ENCODE measurements at regions not wholly inside any gene's neighbourhood (a gene's known extent, or its start where the extent isn't known, plus 50 kb on each side); places are given as distances from the start of the nearest gene placed in this dataset. TPM values are rescaled to one million over a fixed set of nuclear protein-coding genes. Genes with fewer than 3 reads are reported as not detected.
"Not testable (repeated sequence)": the region's sequence is repeated elsewhere in the genome, so short reads cannot be mapped to it uniquely, and the experiment has no call there.

- not testable (repeated sequence) for H3K9ac ChIP-seq (ENCODE audit: low read length); H3K36me3 ChIP-seq (ENCODE audit: control insufficient read depth in 1 of 2, insufficient read depth in 2 of 2, low read depth in 1 of 2, low read length in 2 of 2); H3K4me1 ChIP-seq (ENCODE audit: control insufficient read depth, insufficient read depth, low read depth, low read length); H3K23ac ChIP-seq (ENCODE audit: low read length in 2 of 2); H4K8ac ChIP-seq (ENCODE audit: low read length); H3K4me2 ChIP-seq (ENCODE audit: low read length, poor library complexity, severe bottlenecking); H3K9me3 ChIP-seq (ENCODE audit: control insufficient read depth, low read length); DNase-seq; H3K79me1 ChIP-seq (replicated peaks; ENCODE audit: low read length, poor library complexity, severe bottlenecking); H3K4ac ChIP-seq (ENCODE audit: low read depth in 1 of 2, low read length in 2 of 2); H2AFZ ChIP-seq (ENCODE audit: low read depth, low read length); H4K91ac ChIP-seq (ENCODE audit: low read length); H2BK120ac ChIP-seq (ENCODE audit: low read depth, low read length); H3K18ac ChIP-seq (ENCODE audit: low read depth in 1 of 2, low read length in 2 of 2); H2BK15ac ChIP-seq (ENCODE audit: low read depth, poor library complexity, severe bottlenecking); H2BK5ac ChIP-seq (ENCODE audit: low read depth, low read length, poor library complexity, severe bottlenecking); H2AK5ac ChIP-seq (ENCODE audit: low read length, severe bottlenecking); H3K27ac ChIP-seq (ENCODE audit: low read length, poor library complexity, severe bottlenecking); H3K14ac ChIP-seq (ENCODE audit: low read length in 2 of 2); H2BK12ac ChIP-seq (ENCODE audit: low read length in 2 of 2); H3K4me3 ChIP-seq (ENCODE audit: insufficient read depth in 1 of 2, low read depth in 1 of 2, low read length in 2 of 2); H3K27me3 ChIP-seq (ENCODE audit: control insufficient read depth in 1 of 2, insufficient read depth in 1 of 2, low read length in 2 of 2)
- WGBS, result 49% methylated on average over 4 of the region's 4 CpGs
These were observed 4146.5 kb upstream of the TPTE start for GRCh38 chr21:6374926-6375325.

GRCh38 chr21:6375776-6376175, 4145.6 kb upstream of the TPTE start:
- not testable (repeated sequence) for H3K4me2 ChIP-seq (ENCODE audit: low read length, poor library complexity, severe bottlenecking); H2BK12ac ChIP-seq (ENCODE audit: low read length in 2 of 2); H2BK5ac ChIP-seq (ENCODE audit: low read depth, low read length, poor library complexity, severe bottlenecking); DNase-seq; H3K27ac ChIP-seq (ENCODE audit: low read length, poor library complexity, severe bottlenecking); H3K4ac ChIP-seq (ENCODE audit: low read depth in 1 of 2, low read length in 2 of 2); H3K4me3 ChIP-seq (ENCODE audit: insufficient read depth in 1 of 2, low read depth in 1 of 2, low read length in 2 of 2); H3K79me1 ChIP-seq (replicated peaks; ENCODE audit: low read length, poor library complexity, severe bottlenecking); H4K8ac ChIP-seq (ENCODE audit: low read length); H2AFZ ChIP-seq (ENCODE audit: low read depth, low read length); H4K91ac ChIP-seq (ENCODE audit: low read length); H3K4me1 ChIP-seq (ENCODE audit: control insufficient read depth, insufficient read depth, low read depth, low read length); H3K27me3 ChIP-seq (ENCODE audit: control insufficient read depth in 1 of 2, insufficient read depth in 1 of 2, low read length in 2 of 2); H3K14ac ChIP-seq (ENCODE audit: low read length in 2 of 2); H3K18ac ChIP-seq (ENCODE audit: low read depth in 1 of 2, low read length in 2 of 2); H3K9ac ChIP-seq (ENCODE audit: low read length); H2BK120ac ChIP-seq (ENCODE audit: low read depth, low read length); H3K23ac ChIP-seq (ENCODE audit: low read length in 2 of 2); H2AK5ac ChIP-seq (ENCODE audit: low read length, severe bottlenecking); H3K36me3 ChIP-seq (ENCODE audit: control insufficient read depth in 1 of 2, insufficient read depth in 2 of 2, low read depth in 1 of 2, low read length in 2 of 2); H2BK15ac ChIP-seq (ENCODE audit: low read depth, poor library complexity, severe bottlenecking); H3K9me3 ChIP-seq (ENCODE audit: control insufficient read depth, low read length)
- no CpG with 5 or more reads among the region's 5 CpGs for WGBS

GRCh38 chr21:6376321-6377070, 4144.9 kb upstream of the TPTE start:
- H2AFZ ChIP-seq (ENCODE audit: low read depth, low read length); H2BK5ac ChIP-seq (ENCODE audit: low read depth, low read length, poor library complexity, severe bottlenecking); H3K9ac ChIP-seq (ENCODE audit: low read length); H3K14ac ChIP-seq (ENCODE audit: low read length in 2 of 2); H2BK12ac ChIP-seq (ENCODE audit: low read length in 2 of 2); H3K4me2 ChIP-seq (ENCODE audit: low read length, poor library complexity, severe bottlenecking); H4K8ac ChIP-seq (ENCODE audit: low read length); H3K18ac ChIP-seq (ENCODE audit: low read depth in 1 of 2, low read length in 2 of 2); DNase-seq; H3K4me1 ChIP-seq (ENCODE audit: control insufficient read depth, insufficient read depth, low read depth, low read length); H2BK15ac ChIP-seq (ENCODE audit: low read depth, poor library complexity, severe bottlenecking); H3K27ac ChIP-seq (ENCODE audit: low read length, poor library complexity, severe bottlenecking); H3K36me3 ChIP-seq (ENCODE audit: control insufficient read depth in 1 of 2, insufficient read depth in 2 of 2, low read depth in 1 of 2, low read length in 2 of 2); H3K79me1 ChIP-seq (replicated peaks; ENCODE audit: low read length, poor library complexity, severe bottlenecking); H3K23ac ChIP-seq (ENCODE audit: low read length in 2 of 2); H2AK5ac ChIP-seq (ENCODE audit: low read length, severe bottlenecking); H3K4ac ChIP-seq (ENCODE audit: low read depth in 1 of 2, low read length in 2 of 2); H4K91ac ChIP-seq (ENCODE audit: low read length); H3K4me3 ChIP-seq (ENCODE audit: insufficient read depth in 1 of 2, low read depth in 1 of 2, low read length in 2 of 2); H3K27me3 ChIP-seq (ENCODE audit: control insufficient read depth in 1 of 2, insufficient read depth in 1 of 2, low read length in 2 of 2); H3K9me3 ChIP-seq (ENCODE audit: control insufficient read depth, low read length); H2BK120ac ChIP-seq (ENCODE audit: low read depth, low read length): not testable (repeated sequence)
- WGBS, result 66% methylated on average over 9 of the region's 9 CpGs

Small RNA genes lying in the stretch of these regions (small RNA-seq; reads per million reads assigned to genes)
- gene RF00019 (ENCODE audit: low read depth), result not detected

Data from mesenchymal stem cell (in vitro differentiated cells and primary cell).